ENCODE measurements at regions not wholly inside any gene's neighbourhood (a gene's known extent, or its start where the extent isn't known, plus 50 kb on each side); places are given as distances from the start of the nearest gene placed in this dataset.
"Not testable (repeated sequence)": the region's sequence is repeated elsewhere in the genome, so short reads cannot be mapped to it uniquely, and the experiment has no call there.

DNA sequence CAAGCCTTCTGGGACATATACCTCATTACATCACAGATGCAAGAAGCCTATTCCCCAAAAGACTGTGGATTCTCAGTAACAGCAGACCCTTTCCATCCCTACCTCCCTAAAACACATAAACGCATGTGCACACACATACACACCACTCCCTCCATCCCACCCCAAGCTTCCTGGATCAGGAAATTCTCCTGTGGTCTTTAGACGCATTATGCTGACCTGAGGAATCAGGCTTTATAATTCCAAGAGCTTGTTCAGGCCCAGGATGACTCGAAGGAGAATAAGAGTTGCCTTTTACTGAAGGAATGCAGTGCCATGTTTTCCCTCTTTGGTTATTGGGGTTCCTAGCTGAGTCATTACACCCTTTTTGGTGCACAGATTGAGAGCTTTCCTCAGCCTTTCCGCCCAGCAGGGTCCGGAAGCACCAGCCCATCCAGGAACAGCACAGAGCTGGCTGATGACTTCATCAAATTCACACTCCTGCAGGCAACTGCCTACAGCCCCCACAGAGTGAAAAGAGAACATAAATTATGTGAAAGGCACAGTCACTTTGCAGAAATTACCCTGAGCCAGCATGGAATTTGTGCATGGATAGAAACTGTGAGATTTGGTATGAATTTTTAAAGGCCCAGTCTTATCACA is 385.0 kb upstream of the TRPC7 start:
- no peak for DNase-seq
- no peaks in the 10 kb centered on the region for H3K9me3 ChIP-seq (ENCODE audit: low read depth)
- no peaks in the 10 kb centered on the region for H3K36me3 ChIP-seq (ENCODE audit: low read depth)
- no peaks in the 10 kb centered on the region for H3K9me2 ChIP-seq (ENCODE audit: insufficient read depth)
- in situ Hi-C loops (cut with MboI), result loop anchor here (25.0 kb wide), 1 partner anchor 863 kb away; the partner anchor contains the start of gene IL9
- no peaks in the 10 kb centered on the region for H3F3A ChIP-seq (ENCODE audit: insufficient read depth)
- H4K20me1 ChIP-seq (ENCODE audit: insufficient read depth), result no peaks in the 10 kb centered on the region
- H3K4me3 ChIP-seq, result no peak overlapping the region
- no peak overlapping the region for H3K9ac ChIP-seq
- H3K4me1 ChIP-seq (ENCODE audit: insufficient read depth), result no peaks in the 10 kb centered on the region
- H3K27me3 ChIP-seq (replicated peaks; ENCODE audit: insufficient read depth), result no peaks in the 10 kb centered on the region
- no peak overlapping the region for H3K4me2 ChIP-seq (ENCODE audit: unreplicated experiment)
- H3K27ac ChIP-seq, result no peak overlapping the region
- no peak overlapping the region for H2AFZ ChIP-seq
- no peak for TF ChIP-seq EZH2 (IDR thresholded peaks at IDR 0.05; ENCODE audit: insufficient read depth, poor library complexity, severe bottlenecking)
- no peak for TF ChIP-seq EZH2phosphoT487 (IDR thresholded peaks at IDR 0.05; ENCODE audit: insufficient read depth, low read depth)
- H3K79me2 ChIP-seq (ENCODE audit: insufficient read depth), result no peaks in the 10 kb centered on the region
- WGBS, 2 experiments (ENCODE audit: low coverage in 1 of 2, low lambda C conversion rate in 2 of 2, missing lambda C conversion rate in 2 of 2), result 55 to 60% methylated on average over 5 of the region's 5 CpGs

DNA sequence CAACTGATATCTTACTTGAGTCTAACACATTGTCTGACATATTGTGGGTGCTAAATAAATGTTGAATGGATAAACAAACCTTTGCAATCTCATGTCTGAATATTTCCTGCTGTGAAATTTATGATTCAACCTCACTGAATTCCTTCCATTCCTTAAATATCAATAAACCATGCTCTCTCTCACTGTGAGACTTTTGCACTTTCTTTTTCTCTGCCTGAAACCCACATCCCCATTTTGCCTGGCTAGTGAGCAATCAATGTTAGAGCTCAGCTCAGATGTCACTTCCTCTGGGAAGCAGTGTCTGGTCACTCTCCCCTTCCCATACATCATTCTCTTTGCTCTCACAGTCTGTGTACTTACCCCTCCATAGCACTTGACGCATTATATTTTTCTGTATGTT is 383.7 kb upstream of the TRPC7 start:
- Histone ChIP-seq H3K9me3 (ENCODE audit: low read depth) (no peaks in the 10 kb centered on the region), H3K9ac (no peak overlapping the region), H3K9me2 (ENCODE audit: insufficient read depth) (no peaks in the 10 kb centered on the region), H3K4me3 (no peak overlapping the region), H3K27me3 (replicated peaks; ENCODE audit: insufficient read depth) (no peaks in the 10 kb centered on the region), H3K4me2 (ENCODE audit: unreplicated experiment) (no peak overlapping the region), H3K27ac (no peak overlapping the region), H3F3A (ENCODE audit: insufficient read depth) (no peaks in the 10 kb centered on the region), H3K36me3 (ENCODE audit: low read depth) (no peaks in the 10 kb centered on the region), H2AFZ (no peak overlapping the region), H3K79me2 (ENCODE audit: insufficient read depth) (no peaks in the 10 kb centered on the region), H3K4me1 (ENCODE audit: insufficient read depth) (no peaks in the 10 kb centered on the region), H4K20me1 (ENCODE audit: insufficient read depth) (no peaks in the 10 kb centered on the region)
- WGBS, 2 experiments (ENCODE audit: low coverage in 1 of 2, low lambda C conversion rate in 2 of 2, missing lambda C conversion rate in 2 of 2), result 82 to 85% methylated on average over 1 of the region's 1 CpG
- no peak for TF ChIP-seq EZH2 (IDR thresholded peaks at IDR 0.05; ENCODE audit: insufficient read depth, poor library complexity, severe bottlenecking)
- in situ Hi-C loops (cut with MboI), result no loop called here
- no peak for DNase-seq

- Histone ChIP-seq H3K4me2 (ENCODE audit: unreplicated experiment) (no peak overlapping the region), H3K4me1 (ENCODE audit: insufficient read depth) (no peaks in the 10 kb centered on the region), H3F3A (ENCODE audit: insufficient read depth) (no peaks in the 10 kb centered on the region), H3K4me3 (no peak overlapping the region), H2AFZ (no peak overlapping the region), H3K9me2 (ENCODE audit: insufficient read depth) (no peaks in the 10 kb centered on the region), H3K27me3 (replicated peaks; ENCODE audit: insufficient read depth) (peaks cover 14% of the 10 kb centered on the region; the same call in 1 of the 2 replicates), H3K27ac (no peak overlapping the region), H3K9me3 (ENCODE audit: low read depth) (no peaks in the 10 kb centered on the region), H3K79me2 (ENCODE audit: insufficient read depth) (no peaks in the 10 kb centered on the region), H3K36me3 (ENCODE audit: low read depth) (no peaks in the 10 kb centered on the region), H4K20me1 (ENCODE audit: insufficient read depth) (no peaks in the 10 kb centered on the region), H3K9ac (no peak overlapping the region)
- WGBS, 2 experiments (ENCODE audit: low coverage in 1 of 2, low lambda C conversion rate in 2 of 2, missing lambda C conversion rate in 2 of 2), result 25% methylated on average over 1 of the region's 1 CpG; no CpG with 5 or more reads in 1 of the 2 experiments
- in situ Hi-C loops (cut with MboI), result no loop called here
- TF ChIP-seq EZH2phosphoT487 (IDR thresholded peaks at IDR 0.05; ENCODE audit: insufficient read depth, low read depth) (no peak), EZH2 (IDR thresholded peaks at IDR 0.05; ENCODE audit: insufficient read depth, poor library complexity, severe bottlenecking) (no peak)
- DNase-seq, result no peak
Measured at GRCh38 chr5:136743052-136743451, 377.7 kb upstream of the TRPC7 start.

DNA sequence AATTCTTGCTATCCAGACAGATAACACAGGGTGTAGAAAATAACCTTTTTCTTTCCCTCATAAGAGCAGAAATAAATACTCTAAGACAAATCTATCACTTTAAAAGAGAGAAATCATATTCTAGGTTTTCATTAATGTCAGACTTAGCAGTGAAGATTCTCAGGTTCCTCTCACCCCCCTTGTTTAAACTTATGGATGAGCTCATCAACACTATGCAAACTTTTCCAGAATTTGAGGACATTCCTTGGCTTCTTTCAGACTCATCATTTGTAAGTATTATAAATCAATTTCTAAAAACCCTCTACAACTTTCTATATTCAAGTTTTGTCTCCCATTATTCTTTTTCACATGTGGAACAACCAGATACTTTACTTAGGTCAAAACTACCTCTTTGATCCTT is 374.9 kb upstream of the TRPC7 start:
- Histone ChIP-seq H2AFZ (no peak overlapping the region), H4K20me1 (ENCODE audit: insufficient read depth) (no peaks in the 10 kb centered on the region), H3K27me3 (replicated peaks; ENCODE audit: insufficient read depth) (peaks cover 20% of the 10 kb centered on the region), H3K4me1 (ENCODE audit: insufficient read depth) (no peaks in the 10 kb centered on the region), H3K4me2 (ENCODE audit: unreplicated experiment) (no peak overlapping the region), H3K27ac (no peak overlapping the region), H3F3A (ENCODE audit: insufficient read depth) (no peaks in the 10 kb centered on the region), H3K9me3 (ENCODE audit: low read depth) (no peaks in the 10 kb centered on the region), H3K9ac (no peak overlapping the region), H3K9me2 (ENCODE audit: insufficient read depth) (no peaks in the 10 kb centered on the region), H3K36me3 (ENCODE audit: low read depth) (no peaks in the 10 kb centered on the region), H3K79me2 (ENCODE audit: insufficient read depth) (no peaks in the 10 kb centered on the region), H3K4me3 (no peak overlapping the region)
- in situ Hi-C loops (cut with MboI), result no loop called here
- DNase-seq, result no peak
- TF ChIP-seq EZH2 (IDR thresholded peaks at IDR 0.05; ENCODE audit: insufficient read depth, poor library complexity, severe bottlenecking), result no peak
- no peak for TF ChIP-seq EZH2phosphoT487 (IDR thresholded peaks at IDR 0.05; ENCODE audit: insufficient read depth, low read depth)

GRCh38 chr5:136739271-136739670 is 373.9 kb upstream of the TRPC7 start:
- H3K9me2 ChIP-seq (ENCODE audit: insufficient read depth); H3K9me3 ChIP-seq (ENCODE audit: low read depth); H4K20me1 ChIP-seq (ENCODE audit: insufficient read depth); H3K36me3 ChIP-seq (ENCODE audit: low read depth); in situ Hi-C loops (cut with MboI); H2AFZ ChIP-seq; DNase-seq; H3K27ac ChIP-seq; H3K9ac ChIP-seq; H3K4me2 ChIP-seq (ENCODE audit: unreplicated experiment); H3F3A ChIP-seq (ENCODE audit: insufficient read depth); H3K4me1 ChIP-seq (ENCODE audit: insufficient read depth); H3K4me3 ChIP-seq; H3K79me2 ChIP-seq (ENCODE audit: insufficient read depth): not testable (repeated sequence)
- WGBS, 2 experiments (ENCODE audit: low coverage in 1 of 2, low lambda C conversion rate in 2 of 2, missing lambda C conversion rate in 2 of 2), result 66 to 72% methylated on average over 4 of the region's 4 CpGs
- peaks cover 26% of the 10 kb centered on the region for H3K27me3 ChIP-seq (replicated peaks; ENCODE audit: insufficient read depth)
